HTR-8/SVneo (cell line): ENCODE measurements at regions not wholly inside any gene's neighbourhood (a gene's known extent, or its start where the extent isn't known, plus 50 kb on each side); places are given as distances from the start of the nearest gene placed in this dataset.

Experiments
- DNase-seq: peaks from one replicate; pipeline ENCODE4 v3.0.0; 2011; ENCODE audit warnings: low spot score, mixed read lengths; ENCODE audit not compliant: insufficient read length
- FAIRE-seq: peaks from 2 replicates; lab custom pipeline; 2011; peaks lifted over from hg19 to GRCh38; lab: Jason Lieb, UNC

GRCh38 chr1:222250376-222250775, 297.5 kb downstream of the HHIPL2 start:
- no peak for FAIRE-seq
- DNase-seq, result no peak

- no peak for FAIRE-seq
- DNase-seq, result no peak
These were observed 300.0 kb downstream of the HHIPL2 start for GRCh38 chr1:222247811-222248310.

- no peak for DNase-seq
- FAIRE-seq, result no peak
These were observed 300.8 kb downstream of the HHIPL2 start for GRCh38 chr1:222247081-222247480.

- DNase-seq (no peak), FAIRE-seq (no peak)
These were observed 304.0 kb downstream of the HHIPL2 start for GRCh38 chr1:222243902-222244301.

- FAIRE-seq, result no peak
- DNase-seq, result no peak
These were observed 305.4 kb downstream of the HHIPL2 start for GRCh38 chr1:222242492-222242891.

GRCh38 chr1:222241410-222241809, 306.5 kb downstream of the HHIPL2 start:
- FAIRE-seq (no peak), DNase-seq (no peak)

- no peak for FAIRE-seq
- no peak for DNase-seq
These were observed 307.2 kb downstream of the HHIPL2 start for GRCh38 chr1:222240536-222241181.

GRCh38 chr1:222239130-222239529, 308.8 kb downstream of the HHIPL2 start:
- no peak for FAIRE-seq

GRCh38 chr1:222234351-222234750, 313.6 kb downstream of the HHIPL2 start:
- no peak for FAIRE-seq
- no peak for DNase-seq

More at GRCh38 chr1:222239130-222239529, 308.8 kb downstream of the HHIPL2 start:
- no peak for DNase-seq

- no peak for FAIRE-seq
- no peak for DNase-seq
These were observed 314.3 kb downstream of the HHIPL2 start for GRCh38 chr1:222233444-222234158.

GRCh38 chr1:222232842-222233241, 315.1 kb downstream of the HHIPL2 start:
- no peak for FAIRE-seq
- DNase-seq, result no peak

- FAIRE-seq (no peak), DNase-seq (no peak)
These were observed 318.1 kb downstream of the HHIPL2 start for GRCh38 chr1:222229672-222230312.

- no peak for DNase-seq
- FAIRE-seq, result no peak
These were observed 322.6 kb downstream of the HHIPL2 start for GRCh38 chr1:222225316-222225691.

- FAIRE-seq (no peak), DNase-seq (no peak)
These were observed 323.1 kb downstream of the HHIPL2 start for GRCh38 chr1:222224636-222225315.

GRCh38 chr1:222224156-222224555, 323.7 kb downstream of the HHIPL2 start:
- FAIRE-seq, result no peak

GRCh38 chr1:222223010-222223409, 324.9 kb downstream of the HHIPL2 start:
- DNase-seq, result no peak
- no peak for FAIRE-seq

More at GRCh38 chr1:222224156-222224555, 323.7 kb downstream of the HHIPL2 start:
- DNase-seq, result no peak

GRCh38 chr1:222216255-222216754, 331.6 kb downstream of the HHIPL2 start:
- FAIRE-seq (no peak), DNase-seq (no peak)

GRCh38 chr1:222210776-222211175, 337.1 kb downstream of the HHIPL2 start:
- DNase-seq (no peak), FAIRE-seq (no peak)

GRCh38 chr1:222204475-222204874, 343.4 kb downstream of the HHIPL2 start:
- DNase-seq, result no peak
- FAIRE-seq, result no peak

- DNase-seq (no peak), FAIRE-seq (no peak)
These were observed 345.1 kb downstream of the HHIPL2 start for GRCh38 chr1:222202831-222203230.
